ENCODE measurements at regions not wholly inside any gene's neighbourhood (a gene's known extent, or its start where the extent isn't known, plus 50 kb on each side); places are given as distances from the start of the nearest gene placed in this dataset.
"Not testable (repeated sequence)": the region's sequence is repeated elsewhere in the genome, so short reads cannot be mapped to it uniquely, and the experiment has no call there.

DNA sequence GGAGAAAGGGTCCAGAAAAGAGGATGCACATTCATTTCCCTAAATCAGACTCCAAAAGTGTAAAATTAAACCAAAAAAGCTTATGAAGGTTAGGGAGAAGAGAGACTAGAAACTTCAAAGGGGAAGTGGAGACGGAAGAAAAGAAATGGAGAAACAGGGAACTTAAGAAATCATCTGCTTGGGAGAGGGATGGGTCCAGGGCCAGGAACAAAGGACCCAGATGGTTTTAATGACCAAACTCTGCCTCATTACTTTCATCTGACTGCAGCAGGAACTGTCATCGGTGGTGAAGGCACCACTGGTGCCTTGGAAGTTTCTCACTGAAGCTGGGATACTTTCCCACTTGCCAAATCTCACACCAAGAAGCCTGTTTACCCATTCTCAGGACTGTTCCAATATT is 70.5 kb upstream of the SLC4A7 start:
- DNase-seq: no peak

DNA sequence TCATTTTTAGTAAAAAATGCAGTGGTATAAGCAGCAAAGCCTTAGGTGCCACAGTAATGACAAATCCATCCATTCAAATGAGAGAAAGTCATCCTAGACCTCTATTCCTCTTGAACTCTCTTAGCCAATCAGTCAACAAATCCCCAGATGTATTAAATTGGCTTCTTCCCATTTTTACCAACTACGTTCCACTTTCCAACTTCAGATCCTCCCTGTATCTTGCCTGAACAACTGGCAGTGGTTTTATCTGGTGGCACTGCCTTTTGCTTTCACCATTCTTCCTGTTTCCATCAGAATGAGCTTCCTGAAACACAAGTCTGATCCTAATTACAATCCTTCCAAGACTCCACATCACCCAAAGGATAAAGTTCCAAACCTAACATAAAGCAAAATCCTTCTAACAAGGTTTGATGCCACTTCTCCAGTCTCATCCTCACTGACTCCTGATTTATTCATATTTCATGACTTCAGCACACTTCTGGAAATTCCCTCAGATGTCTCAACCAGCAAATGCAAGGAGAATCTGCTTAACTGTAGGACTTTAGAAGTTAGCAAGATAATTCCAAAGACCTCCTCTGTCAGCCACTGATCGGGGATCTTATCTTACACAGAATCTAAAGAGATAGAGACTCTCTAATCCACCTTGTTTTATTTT is 69.8 kb upstream of the SLC4A7 start:
- DNase-seq: no peak

DNA sequence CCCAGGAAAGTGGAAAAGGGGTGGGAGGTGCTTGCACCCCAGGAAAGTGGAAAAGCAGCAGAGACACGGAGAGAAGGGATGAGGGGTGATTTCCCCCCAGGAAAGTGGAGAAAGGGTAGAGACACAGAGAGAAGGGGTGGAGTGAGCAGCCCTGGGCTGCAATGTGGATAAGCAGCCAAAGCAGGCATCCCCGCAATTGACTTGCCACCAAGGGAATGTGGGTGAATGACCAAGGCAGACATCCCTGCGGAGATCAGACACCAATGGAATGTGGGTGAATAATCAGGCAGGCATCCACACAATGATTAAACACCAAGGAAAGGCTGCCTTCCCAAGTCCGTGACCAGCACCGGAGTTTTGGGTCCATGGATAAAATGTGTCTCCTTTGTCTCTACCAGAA is 68.5 kb upstream of the SLC4A7 start:
- not testable (repeated sequence) for DNase-seq

DNA sequence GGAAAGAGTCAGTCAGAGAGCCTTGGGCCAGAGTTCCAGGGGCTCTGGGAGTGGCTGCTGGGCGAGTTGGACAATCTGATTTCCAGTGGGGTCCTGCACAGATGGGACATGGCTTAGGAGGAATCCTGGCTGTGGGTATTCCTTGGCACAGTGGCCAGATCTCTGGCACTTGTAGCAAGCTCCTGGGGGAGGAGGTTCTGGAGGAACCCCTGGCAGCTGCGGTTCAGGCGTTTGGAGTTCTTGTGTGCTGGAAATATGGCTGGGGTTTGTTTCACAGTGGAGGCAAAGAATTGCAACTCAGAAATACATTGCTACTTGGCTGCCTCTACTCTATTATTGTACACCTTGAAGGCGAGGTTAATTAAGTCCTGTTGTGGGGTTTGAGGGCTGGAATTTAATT is 67.2 kb upstream of the SLC4A7 start:
- not testable (repeated sequence) for DNase-seq

DNA sequence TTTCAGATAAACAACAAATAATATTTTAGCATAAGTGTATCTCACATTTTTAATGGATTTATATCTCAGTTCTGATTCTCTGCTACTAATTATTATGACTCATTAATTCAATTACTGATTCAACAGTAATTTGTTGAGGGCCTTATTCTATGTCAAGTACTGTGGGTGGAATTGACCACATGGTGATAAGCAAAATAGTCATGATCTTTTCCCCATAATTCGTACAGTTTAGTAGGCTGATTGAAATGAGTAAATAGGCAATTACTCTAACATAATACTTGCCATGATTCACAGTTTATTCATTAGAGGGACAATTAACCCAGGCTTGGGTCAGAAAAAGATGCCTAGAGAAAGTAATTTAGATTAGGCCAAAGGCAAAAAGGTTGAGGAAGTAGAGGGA is 60.9 kb upstream of the SLC4A7 start:
- DNase-seq: no peak

DNA sequence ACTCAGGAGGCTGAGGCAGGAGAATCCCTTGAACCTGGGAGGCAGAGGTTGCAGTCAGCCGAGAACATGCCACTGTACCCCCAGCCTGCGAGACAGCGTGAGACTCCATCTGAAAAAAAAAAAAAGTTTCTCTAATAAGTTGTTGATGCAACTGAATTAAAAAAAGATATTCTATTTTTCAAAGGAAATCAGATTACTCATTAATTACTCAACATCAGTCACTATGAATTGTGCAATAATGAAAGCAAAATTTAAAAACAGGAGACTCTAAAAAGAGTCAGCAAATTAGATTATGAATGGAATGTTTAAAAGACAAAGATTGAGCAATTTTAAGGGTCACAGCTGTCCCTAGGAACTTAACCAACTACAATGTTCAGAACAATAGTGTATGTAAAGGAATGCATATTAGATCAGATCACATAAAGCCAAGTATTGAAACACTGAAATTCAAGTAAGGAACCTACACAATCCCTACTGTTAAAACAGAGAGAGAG is 60.2 kb upstream of the SLC4A7 start:
- DNase-seq: no peak

DNA sequence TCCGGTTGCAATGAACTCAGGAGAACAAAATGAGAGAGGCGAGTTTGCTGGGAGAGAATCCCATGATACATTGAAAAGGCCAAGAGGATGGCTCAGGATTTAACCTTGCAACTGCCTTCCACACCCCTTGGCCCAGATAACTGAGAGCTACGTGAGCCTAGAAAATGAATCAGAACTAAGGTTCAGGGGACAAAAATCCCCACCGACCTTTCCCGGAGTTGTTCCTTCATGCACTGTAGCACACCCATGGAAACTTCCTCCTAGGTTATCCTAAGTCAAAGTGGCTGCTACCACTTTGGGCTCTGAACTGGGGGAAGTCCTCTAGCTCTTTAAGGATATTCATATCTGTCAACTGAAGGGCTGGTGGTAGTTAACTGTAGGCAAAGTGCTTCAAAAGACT is 58.3 kb upstream of the SLC4A7 start:
- no peak for DNase-seq

DNA sequence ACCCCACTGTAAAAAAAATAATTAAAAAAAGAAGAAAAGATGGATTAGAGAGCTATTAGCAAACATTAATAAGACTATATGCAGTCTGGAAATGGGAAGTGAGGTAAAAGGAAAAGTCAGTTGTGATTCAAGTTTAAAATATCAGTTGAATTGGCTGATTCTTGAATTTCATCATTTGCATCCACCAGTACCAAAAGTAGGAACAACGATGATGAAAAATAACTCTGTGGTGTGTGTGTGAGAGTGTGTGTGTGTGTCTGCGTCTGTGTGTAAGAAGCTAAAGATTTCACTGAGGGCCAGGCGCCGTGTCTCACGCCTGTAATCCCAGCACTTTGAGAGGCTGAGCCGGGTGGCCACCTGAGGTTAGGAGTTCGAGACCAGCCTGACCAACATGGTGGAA is 56.0 kb upstream of the SLC4A7 start:
- DNase-seq: no peak

DNA sequence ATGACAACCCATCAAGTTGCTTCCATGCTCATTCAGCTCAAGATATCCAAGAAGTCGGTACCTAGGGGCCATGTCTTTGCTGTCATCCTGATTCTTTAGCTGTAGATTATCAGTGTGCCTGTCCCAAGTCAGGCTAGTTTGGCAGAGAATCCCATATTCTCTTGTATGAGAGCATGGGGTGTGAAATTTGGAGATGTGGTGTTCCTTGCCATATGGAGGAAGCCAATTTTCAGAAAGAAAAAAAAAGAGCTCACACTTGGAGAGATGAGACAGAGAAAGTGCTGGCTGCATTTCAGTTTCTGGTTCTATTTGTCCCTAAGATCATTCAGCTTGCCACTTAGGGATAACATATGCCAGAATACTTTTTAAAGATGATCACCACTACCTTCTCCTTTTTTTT is 52.3 kb upstream of the SLC4A7 start:
- no peak for DNase-seq

DNA sequence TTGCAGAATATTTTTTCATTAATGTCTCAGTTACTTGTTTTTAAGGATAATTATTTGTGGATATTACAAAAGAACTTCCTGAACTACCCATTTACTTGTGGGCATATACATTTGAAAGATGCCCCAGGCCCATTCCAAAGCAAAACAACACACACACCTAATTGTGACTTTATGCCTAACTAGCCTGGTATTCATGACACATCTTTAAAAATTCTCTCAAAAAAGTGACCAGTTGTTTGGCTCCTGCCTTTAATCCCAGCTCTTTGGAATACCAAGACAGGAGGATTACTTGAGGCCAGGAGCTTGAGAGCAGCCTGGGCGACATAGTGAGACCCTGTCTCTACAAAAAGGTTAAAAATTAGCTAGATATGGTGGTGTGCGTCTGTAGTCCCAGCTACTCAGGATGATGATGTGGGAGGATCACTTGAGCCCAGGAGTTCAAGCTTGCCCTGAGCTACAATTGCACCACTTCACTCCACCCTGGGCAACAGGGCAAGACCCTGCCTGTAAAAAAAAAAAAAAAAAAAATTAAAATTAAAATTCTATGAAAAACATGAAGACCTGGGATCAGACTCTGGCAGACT is 51.7 kb upstream of the SLC4A7 start:
- DNase-seq: no peak

DNA sequence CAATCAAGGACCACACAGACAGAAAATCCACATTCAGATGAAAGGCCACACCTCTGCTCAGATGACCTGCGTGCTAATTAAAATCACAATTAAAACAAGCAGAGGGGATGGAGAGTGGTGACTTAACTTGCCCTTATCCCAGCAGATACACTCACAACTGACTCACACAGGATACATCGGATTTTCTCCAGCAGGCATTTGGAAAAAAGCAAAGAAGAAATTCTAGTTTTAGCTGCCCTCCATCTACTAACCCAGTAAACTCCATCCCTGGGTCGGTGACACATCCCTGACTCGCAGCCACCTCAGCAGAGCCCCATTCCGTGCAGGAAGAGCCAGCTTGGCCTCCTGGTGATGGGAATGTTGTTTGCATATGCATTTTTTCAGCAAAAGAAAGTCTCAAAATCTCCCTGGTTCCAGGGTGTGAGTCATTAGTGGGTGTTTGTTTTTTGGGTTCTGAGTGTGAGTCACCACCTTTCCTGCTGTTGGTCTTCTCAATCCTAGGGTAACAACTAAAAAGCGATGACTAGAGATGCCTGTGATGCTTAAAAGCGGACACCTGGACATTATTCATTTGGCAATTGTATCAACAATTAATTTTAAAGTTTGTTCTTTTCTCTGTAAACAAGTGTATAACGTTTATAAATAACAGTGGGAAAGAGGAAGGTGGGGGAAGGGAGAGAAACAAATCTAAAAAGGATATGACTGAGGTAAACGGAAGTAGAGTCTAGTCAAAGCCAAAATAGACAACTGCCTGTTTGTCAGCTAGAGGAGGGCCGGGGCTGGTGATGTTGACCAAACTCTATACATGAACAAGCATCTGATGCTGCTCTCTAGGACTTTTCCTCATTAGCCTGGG is 49.8 kb upstream of the SLC4A7 start:
- DNase-seq: peak in 1 of 3 experiments; percentile 2
